Activated CD4-positive, alpha-beta T cell treated with anti-CD3 and anti-CD28 coated beads, Interleukin-2, amount 50 U/mL, for 16 hours (primary cell): ENCODE measurements at regions not wholly inside any gene's neighbourhood (a gene's known extent, or its start where the extent isn't known, plus 50 kb on each side); places are given as distances from the start of the nearest gene placed in this dataset.

ENCODE experiments used
- DNase-seq: peaks from one replicate; pipeline ENCODE4 v3.0.0-alpha.2; 2020

- DNase-seq: no peak
Measured at GRCh38 chr10:43013065-43013464, 63.8 kb upstream of the RET start.

DNA sequence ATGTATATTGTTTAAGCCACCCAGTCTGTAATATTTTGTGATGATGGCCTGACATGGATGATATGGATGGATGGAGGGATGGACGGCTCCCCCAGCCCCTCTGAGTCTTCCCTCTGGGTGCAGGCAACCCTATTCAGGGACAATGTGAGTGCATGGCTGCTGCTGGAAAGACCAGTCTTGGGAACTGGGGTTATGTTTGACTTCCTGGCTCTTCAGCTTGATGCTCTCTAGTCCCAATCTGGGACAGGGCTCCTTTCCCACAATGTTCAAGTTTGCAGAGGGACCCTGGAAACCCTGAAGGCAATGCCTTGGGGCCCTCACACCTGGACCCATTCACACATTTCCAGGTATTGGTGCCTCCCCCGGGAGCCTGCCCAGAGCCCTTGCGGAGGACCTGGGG is 52.3 kb upstream of the RET start:
- no peak for DNase-seq

DNA sequence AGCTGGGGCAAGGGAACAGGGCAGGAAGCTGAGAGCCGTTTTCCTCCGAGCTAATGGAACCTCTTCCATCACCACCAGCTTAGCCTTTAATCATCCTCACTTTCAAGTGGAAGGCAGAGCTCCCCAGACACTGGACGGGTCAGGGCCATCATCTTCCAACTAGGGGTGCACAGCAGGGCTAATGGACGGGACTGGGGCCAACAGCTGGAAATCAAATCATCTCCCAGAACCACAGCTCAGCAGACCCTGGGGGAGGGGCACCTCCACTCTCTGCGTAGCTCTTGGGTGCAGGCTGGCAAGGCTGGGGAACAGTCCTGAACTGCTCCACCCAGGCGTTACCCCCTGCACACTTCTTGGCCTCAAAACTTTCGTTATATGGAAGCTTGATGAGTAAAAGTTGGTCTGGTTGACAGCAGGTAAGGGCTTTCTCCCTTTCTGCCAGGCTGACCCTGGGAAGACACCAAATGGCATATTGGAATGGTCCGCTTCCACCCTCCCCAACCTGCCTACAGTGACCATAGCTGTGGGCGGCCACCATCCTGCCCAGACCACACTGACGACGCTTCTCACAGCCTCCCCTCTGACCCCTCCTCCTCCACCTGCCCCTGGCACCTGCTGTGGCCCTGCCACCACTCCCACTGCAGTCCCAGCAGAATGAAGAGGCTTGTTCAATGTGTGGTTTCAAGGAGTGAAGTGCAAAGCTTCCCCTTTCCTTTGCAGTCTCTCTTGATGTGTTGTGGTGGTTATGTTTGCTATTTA is 51.7 kb upstream of the RET start:
- no peak for DNase-seq

DNA sequence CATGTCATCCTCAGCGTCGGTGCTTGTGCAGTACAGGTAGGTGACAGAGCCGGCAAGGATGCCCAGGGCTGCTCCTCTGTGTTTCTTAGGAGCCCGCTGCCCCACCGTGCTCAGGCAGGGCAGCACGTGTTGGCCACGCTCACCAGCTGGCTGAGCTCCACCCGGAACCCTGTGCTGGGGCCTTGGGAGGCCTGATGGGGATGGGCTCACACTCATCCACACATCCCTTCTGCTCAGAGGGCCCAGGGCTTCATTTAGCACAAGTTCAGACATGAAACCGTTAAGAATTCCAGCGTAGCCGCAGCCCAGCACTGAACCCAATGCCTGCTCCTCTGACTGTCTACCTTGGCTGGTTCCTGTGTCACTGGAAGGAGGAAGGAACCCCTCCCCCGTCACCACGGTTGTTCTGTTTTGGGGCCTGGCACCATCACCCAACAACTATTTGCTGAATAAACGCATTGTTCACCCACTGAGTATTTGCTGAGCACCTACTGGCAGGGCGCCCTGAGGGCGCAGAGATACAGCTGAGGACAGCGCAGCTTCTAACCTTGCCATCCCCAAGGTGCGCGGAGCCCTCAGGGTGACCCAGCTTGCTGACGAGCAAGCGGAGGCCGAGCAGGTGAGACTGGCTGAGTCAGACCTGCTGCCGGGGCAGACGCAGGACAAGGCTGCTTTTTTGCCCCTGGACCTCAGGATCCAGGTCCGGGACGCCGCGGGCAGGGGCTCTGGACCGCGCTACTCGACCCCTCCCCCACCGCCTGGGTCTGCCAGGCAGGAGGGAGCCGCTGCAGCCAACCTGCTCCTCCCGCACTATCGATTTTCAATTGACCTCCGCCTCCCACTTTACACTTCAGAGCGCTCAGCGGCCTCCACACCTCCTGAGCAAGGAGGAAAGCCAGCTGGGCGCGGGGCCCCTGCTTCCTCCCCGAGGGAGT is 50.6 kb upstream of the RET start:
- DNase-seq: no peak
